Neutrophil (primary cell): ENCODE measurements at regions not wholly inside any gene's neighbourhood (a gene's known extent, or its start where the extent isn't known, plus 50 kb on each side); places are given as distances from the start of the nearest gene placed in this dataset.

ENCODE experiments used
- H3K27ac ChIP-seq: fragments of 200-600 bp; sonication (generic); 2 replicates; pipeline ENCODE4 v1.5.1; 2016; ENCODE audit warnings: mild to moderate bottlenecking, moderate library complexity
- H3K27me3 ChIP-seq: fragments of 200-600 bp; sonication (generic); 2 replicates; pipeline ENCODE4 v1.6.0; 2016; ENCODE audit warnings: mild to moderate bottlenecking
- H3K36me3 ChIP-seq: fragments of 200-600 bp; sonication (generic); 2 replicates; pipeline ENCODE4 v1.5.1; 2017
- H3K4me1 ChIP-seq, 2 experiments: fragments of 200-600 bp in 1 of 2; sonication (generic) in 1 of 2; 1 replicate in 1 of 2; 2 replicates in 1 of 2; pipeline versions ENCODE4 v1.5.1 to v1.6.1; 2013 to 2016; ENCODE audit warnings: low read depth in 1 of 2, low read length in 1 of 2, mild to moderate bottlenecking in 1 of 2, moderate library complexity in 1 of 2; ENCODE audit not compliant: control insufficient read depth in 1 of 2, insufficient read depth in 1 of 2
- H3K4me3 ChIP-seq, 2 experiments: fragments of 200-600 bp in 1 of 2; sonication (generic) in 1 of 2; 1 replicate in 1 of 2; 2 replicates in 1 of 2; pipeline ENCODE4 v1.5.1; 2013 to 2016; ENCODE audit warnings: low read depth in 1 of 2, low read length in 1 of 2, mild to moderate bottlenecking in 1 of 2, moderate library complexity in 1 of 2
- H3K9me3 ChIP-seq: fragments of 200-600 bp; sonication (generic); 2 replicates; pipeline ENCODE4 v1.5.1; 2016
- TF ChIP-seq, protein P1 (sequence below): fragments of 200-600 bp; sonication (generic); IDR thresholded peaks from 2 replicates; pipeline ENCODE4 v1.5.1; 2016; ENCODE audit warnings: antibody characterized with exemption

DNA sequence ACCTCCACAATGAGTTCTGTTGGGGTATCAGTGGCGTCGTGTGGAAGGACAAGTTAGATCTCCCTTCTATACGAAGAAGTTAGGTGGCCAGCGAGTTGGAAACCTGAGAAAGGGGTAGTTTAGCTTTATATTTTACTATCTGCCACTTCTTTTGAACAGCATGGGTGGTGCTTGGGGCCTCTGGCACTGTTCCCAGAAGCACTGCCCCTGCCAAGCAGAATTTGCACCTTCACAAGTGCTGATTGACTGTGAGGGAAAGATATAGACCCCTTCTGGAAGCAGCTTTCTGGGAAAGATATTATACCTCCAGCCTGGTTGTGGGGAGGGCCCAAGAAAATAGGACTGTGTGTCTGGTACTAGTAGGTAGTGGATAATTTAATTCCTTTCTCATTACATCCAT is 246.9 kb downstream of the FBXO8 start:
- H3K4me1 ChIP-seq: no peaks in the 10 kb centered on the region
- no peak overlapping the region for H3K4me3 ChIP-seq
- H3K27me3 ChIP-seq: no peaks in the 10 kb centered on the region
- no peaks in the 10 kb centered on the region for H3K36me3 ChIP-seq
- H3K9me3 ChIP-seq: no peaks in the 10 kb centered on the region
- TF ChIP-seq, protein P1, sequence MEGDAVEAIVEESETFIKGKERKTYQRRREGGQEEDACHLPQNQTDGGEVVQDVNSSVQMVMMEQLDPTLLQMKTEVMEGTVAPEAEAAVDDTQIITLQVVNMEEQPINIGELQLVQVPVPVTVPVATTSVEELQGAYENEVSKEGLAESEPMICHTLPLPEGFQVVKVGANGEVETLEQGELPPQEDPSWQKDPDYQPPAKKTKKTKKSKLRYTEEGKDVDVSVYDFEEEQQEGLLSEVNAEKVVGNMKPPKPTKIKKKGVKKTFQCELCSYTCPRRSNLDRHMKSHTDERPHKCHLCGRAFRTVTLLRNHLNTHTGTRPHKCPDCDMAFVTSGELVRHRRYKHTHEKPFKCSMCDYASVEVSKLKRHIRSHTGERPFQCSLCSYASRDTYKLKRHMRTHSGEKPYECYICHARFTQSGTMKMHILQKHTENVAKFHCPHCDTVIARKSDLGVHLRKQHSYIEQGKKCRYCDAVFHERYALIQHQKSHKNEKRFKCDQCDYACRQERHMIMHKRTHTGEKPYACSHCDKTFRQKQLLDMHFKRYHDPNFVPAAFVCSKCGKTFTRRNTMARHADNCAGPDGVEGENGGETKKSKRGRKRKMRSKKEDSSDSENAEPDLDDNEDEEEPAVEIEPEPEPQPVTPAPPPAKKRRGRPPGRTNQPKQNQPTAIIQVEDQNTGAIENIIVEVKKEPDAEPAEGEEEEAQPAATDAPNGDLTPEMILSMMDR: no peak
- H3K27ac ChIP-seq: no peak overlapping the region

DNA sequence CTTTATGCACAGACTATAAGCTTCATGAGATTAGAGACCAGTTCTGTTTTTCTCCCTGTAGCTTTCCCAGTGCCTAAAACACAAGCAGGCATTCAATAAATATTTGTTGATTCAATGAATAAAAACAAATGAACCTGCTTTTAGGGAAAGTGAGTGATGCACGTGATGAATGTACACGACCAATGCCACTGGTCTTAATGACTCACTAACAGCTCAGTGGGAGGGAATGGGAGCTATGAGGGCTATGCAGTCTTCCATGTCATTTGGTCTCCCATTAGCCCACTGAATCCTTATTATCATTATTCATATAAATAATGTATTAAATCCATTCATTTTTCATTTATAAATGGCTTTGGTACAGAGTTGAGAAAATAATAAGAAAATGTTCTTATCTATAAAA is 247.4 kb downstream of the FBXO8 start:
- Histone ChIP-seq H3K27ac (no peak overlapping the region), H3K27me3 (no peaks in the 10 kb centered on the region), H3K36me3 (no peaks in the 10 kb centered on the region), H3K4me1 (no peaks in the 10 kb centered on the region), H3K4me3 (no peak overlapping the region), H3K9me3 (no peaks in the 10 kb centered on the region)
- TF ChIP-seq, protein P1: no peak

DNA sequence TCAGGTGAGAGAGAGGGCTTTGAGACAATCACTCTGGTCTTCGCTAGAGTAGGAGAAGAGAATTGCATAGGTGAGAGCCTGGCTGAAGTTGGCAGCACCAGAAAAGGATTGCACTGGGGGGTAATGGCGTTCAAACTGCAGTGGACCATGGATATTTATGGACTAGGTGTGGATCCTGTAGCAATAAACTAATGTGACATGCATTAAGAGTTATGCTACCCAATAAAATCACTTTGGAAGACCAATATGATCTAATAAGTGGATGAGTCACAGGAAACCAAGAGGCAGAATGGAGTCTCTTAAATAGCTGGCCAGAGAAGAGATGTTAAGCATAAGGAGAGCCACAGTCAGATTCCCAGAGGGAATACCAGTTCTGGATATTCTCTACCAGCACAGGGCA is 259.8 kb downstream of the FBXO8 start:
- Histone ChIP-seq H3K27me3 (no peaks in the 10 kb centered on the region), H3K4me1 (no peaks in the 10 kb centered on the region), H3K36me3 (no peaks in the 10 kb centered on the region), H3K27ac (no peak overlapping the region), H3K4me3 (no peak overlapping the region), H3K9me3 (no peaks in the 10 kb centered on the region)
- TF ChIP-seq, protein P1: no peak

DNA sequence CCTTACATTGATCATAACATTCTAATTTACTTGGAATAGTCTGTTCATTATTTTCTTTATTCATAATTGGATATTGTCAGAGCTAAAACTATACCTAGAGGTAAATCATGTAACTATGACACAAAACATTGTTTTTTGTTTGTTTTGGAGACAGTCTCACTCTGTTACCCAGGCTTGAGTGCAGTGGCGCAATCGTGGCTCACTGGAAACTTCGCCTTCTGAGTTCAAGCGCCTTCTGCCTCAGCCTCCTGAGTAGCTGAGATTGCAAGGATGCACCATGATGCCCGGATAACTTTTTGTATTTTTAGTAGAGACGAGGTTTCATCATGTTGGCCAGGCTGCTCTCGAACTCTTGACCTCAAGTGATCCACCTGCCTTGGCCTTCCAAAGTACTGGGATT is 265.2 kb downstream of the FBXO8 start:
- Histone ChIP-seq H3K4me3 (no peak overlapping the region), H3K27ac (no peak overlapping the region), H3K9me3 (no peaks in the 10 kb centered on the region), H3K4me1 (no peaks in the 10 kb centered on the region), H3K27me3 (no peaks in the 10 kb centered on the region), H3K36me3 (no peaks in the 10 kb centered on the region)
- TF ChIP-seq, protein P1: no peak

DNA sequence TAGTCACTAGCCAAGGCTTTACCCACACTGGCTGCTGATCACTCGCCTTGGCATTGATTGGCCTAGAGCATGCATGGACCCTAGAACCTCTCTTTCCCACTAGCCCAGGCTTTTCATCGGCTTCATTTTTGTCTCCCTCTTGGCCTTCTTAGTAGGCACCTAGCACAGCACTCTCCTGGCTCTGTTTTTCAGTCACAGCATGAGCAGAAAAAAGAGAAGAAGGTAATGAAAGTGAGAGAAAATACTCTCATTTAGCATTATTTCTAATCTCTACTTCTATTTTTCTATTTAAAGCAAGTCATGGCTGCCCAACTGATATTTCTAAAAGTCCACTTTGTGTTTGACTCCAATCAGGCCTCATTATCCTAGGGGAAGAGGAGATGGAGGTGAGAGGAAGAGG is 267.2 kb downstream of the FBXO8 start:
- Histone ChIP-seq H3K36me3 (no peaks in the 10 kb centered on the region), H3K9me3 (no peaks in the 10 kb centered on the region), H3K27ac (no peak overlapping the region), H3K4me1 (no peaks in the 10 kb centered on the region), H3K27me3 (no peaks in the 10 kb centered on the region), H3K4me3 (no peak overlapping the region)
- TF ChIP-seq, protein P1: no peak

DNA sequence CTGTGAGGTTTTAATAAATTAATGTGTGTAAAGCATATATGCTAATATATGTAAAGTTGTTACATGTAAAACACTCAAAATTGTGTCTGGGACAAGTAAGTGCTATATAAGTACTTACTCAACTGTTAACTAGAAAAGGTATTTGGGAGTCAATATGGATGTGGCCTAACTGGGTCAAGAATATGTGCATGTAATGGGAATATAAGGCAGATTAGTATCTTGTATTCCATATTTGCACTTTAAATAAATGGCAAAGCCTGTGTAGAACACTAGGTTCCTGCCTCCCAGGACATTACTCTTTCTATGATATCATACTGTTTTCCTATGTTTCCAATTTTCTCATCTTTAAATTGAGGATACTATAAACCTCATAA is 270.6 kb downstream of the FBXO8 start:
- Histone ChIP-seq H3K36me3 (no peaks in the 10 kb centered on the region), H3K4me3 (no peak overlapping the region), H3K9me3 (no peaks in the 10 kb centered on the region), H3K27me3 (no peaks in the 10 kb centered on the region), H3K27ac (no peak overlapping the region), H3K4me1 (no peaks in the 10 kb centered on the region)
- TF ChIP-seq, protein P1: no peak
